Type B pancreatic cell (in vitro differentiated cells): ENCODE measurements at regions not wholly inside any gene's neighbourhood (a gene's known extent, or its start where the extent isn't known, plus 50 kb on each side); places are given as distances from the start of the nearest gene placed in this dataset.

Experiments used
- DNase-seq: peaks from one replicate; pipeline ENCODE4 v3.0.0; 2021; ENCODE audit warnings: mixed read lengths; ENCODE audit not compliant: unreplicated experiment; ENCODE audit errors: extremely low spot score
- H3K27ac Mint-ChIP-seq: 2 replicates; pipeline ENCODE4 v1.8.0; 2021; ENCODE audit warnings: mild to moderate bottlenecking, mixed read lengths
- H3K27me3 Mint-ChIP-seq: 2 replicates; pipeline ENCODE4 v1.8.0; 2021; ENCODE audit warnings: mixed read lengths
- H3K36me3 Mint-ChIP-seq: 2 replicates; pipeline ENCODE4 v1.8.0; 2021; ENCODE audit warnings: mixed read lengths
- H3K4me1 Mint-ChIP-seq: one replicate; pipeline ENCODE4 v1.8.0; 2021; ENCODE audit warnings: mixed read lengths; ENCODE audit not compliant: unreplicated experiment
- H3K4me3 Mint-ChIP-seq: 2 replicates; pipeline ENCODE4 v1.8.0; 2021; ENCODE audit warnings: mild to moderate bottlenecking, mixed read lengths
- H3K9me3 Mint-ChIP-seq: 2 replicates; pipeline ENCODE4 v1.8.0; 2021; ENCODE audit warnings: mixed read lengths
- CTCF ChIP-seq: fragments of 200-600 bp; sonication (generic); conservative IDR thresholded peaks from 2 replicates; pipeline ENCODE4 v1.5.0; 2021; ENCODE audit warnings: antibody characterized with exemption, mild to moderate bottlenecking

GRCh38 chr11:98234698-98235097 lies 786.1 kb upstream of the CNTN5 start:
- Mint-ChIP-seq H3K36me3 (no peaks in the 10 kb centered on the region), H3K4me3 (no peak overlapping the region), H3K9me3 (no peaks in the 10 kb centered on the region), H3K27ac (no peak overlapping the region), H3K4me1 (no peaks in the 10 kb centered on the region), H3K27me3 (no peaks in the 10 kb centered on the region)
- no peak for TF ChIP-seq CTCF
- DNase-seq = no peak

GRCh38 chr11:98243897-98244296 lies 776.9 kb upstream of the CNTN5 start:
- no peaks in the 10 kb centered on the region for H3K4me1 Mint-ChIP-seq
- no peak overlapping the region for H3K27ac Mint-ChIP-seq
- H3K36me3 Mint-ChIP-seq = no peaks in the 10 kb centered on the region
- TF ChIP-seq CTCF = no peak
- no peak overlapping the region for H3K4me3 Mint-ChIP-seq
- no peak for DNase-seq
- H3K27me3 Mint-ChIP-seq = no peaks in the 10 kb centered on the region
- peaks cover 5% of the 10 kb centered on the region for H3K9me3 Mint-ChIP-seq

- Mint-ChIP-seq H3K4me3 (no peak overlapping the region), H3K27me3 (no peaks in the 10 kb centered on the region), H3K9me3 (no peaks in the 10 kb centered on the region), H3K4me1 (no peaks in the 10 kb centered on the region), H3K36me3 (no peaks in the 10 kb centered on the region), H3K27ac (no peak overlapping the region)
- DNase-seq = no peak
- TF ChIP-seq CTCF = peak; percentile 65
Observed at GRCh38 chr11:98260983-98261382, 759.8 kb upstream of the CNTN5 start.

GRCh38 chr11:98277251-98277912 lies 743.4 kb upstream of the CNTN5 start:
- Mint-ChIP-seq H3K27ac (no peak overlapping the region), H3K4me1 (no peaks in the 10 kb centered on the region), H3K9me3 (no peaks in the 10 kb centered on the region), H3K27me3 (no peaks in the 10 kb centered on the region), H3K36me3 (no peaks in the 10 kb centered on the region), H3K4me3 (no peak overlapping the region)
- DNase-seq = no peak
- no peak for TF ChIP-seq CTCF

- Mint-ChIP-seq H3K27me3 (no peaks in the 10 kb centered on the region), H3K27ac (no peak overlapping the region), H3K9me3 (no peaks in the 10 kb centered on the region), H3K36me3 (no peaks in the 10 kb centered on the region), H3K4me3 (no peak overlapping the region), H3K4me1 (no peaks in the 10 kb centered on the region)
- no peak for DNase-seq
- no peak for TF ChIP-seq CTCF
Observed at GRCh38 chr11:98289617-98290263, 731.0 kb upstream of the CNTN5 start.
